HL-60 (cell line): ENCODE measurements at regions not wholly inside any gene's neighbourhood (a gene's known extent, or its start where the extent isn't known, plus 50 kb on each side); places are given as distances from the start of the nearest gene placed in this dataset.

Experiments used
- DNase-seq, 2 experiments: peaks; one replicate each; pipeline ENCODE4 v3.0.0-alpha.2; 2010 to 2020; ENCODE audit warnings: low read depth in 1 of 2, low spot score in 1 of 2
- H3K27ac ChIP-seq: fragments of 250-450 bp; sonication (Bioruptor Pico); replicated peaks from 2 replicates; pipeline ENCODE4 v1.5.1; 2020; ENCODE audit warnings: mild to moderate bottlenecking, moderate library complexity
- H3K27me3 ChIP-seq: fragments of 250-450 bp; sonication (Bioruptor Pico); 2 replicates; pipeline ENCODE4 v1.5.1; 2021; ENCODE audit warnings: mild to moderate bottlenecking, moderate library complexity; ENCODE audit not compliant: insufficient read depth, poor library complexity, severe bottlenecking
- H3K4me3 ChIP-seq: replicated peaks from 2 replicates; pipeline ENCODE4 v1.5.1; 2011; ENCODE audit warnings: mild to moderate bottlenecking, control low read depth, low read length; ENCODE audit not compliant: insufficient read depth
- GABPA ChIP-seq: IDR thresholded peaks from 2 replicates; pipeline ENCODE4 v1.6.1; 2012; ENCODE audit warnings: low read depth
- POLR2AphosphoS5 ChIP-seq: IDR thresholded peaks from 2 replicates; pipeline ENCODE4 v1.6.1; 2012; ENCODE audit warnings: low read depth
- SPI1 ChIP-seq: IDR thresholded peaks from 2 replicates; pipeline ENCODE4 v1.6.1; 2012; ENCODE audit warnings: low read depth, mild to moderate bottlenecking, borderline replicate concordance
- TF ChIP-seq, protein P1 (sequence below): IDR thresholded peaks from 2 replicates; pipeline ENCODE4 v1.6.1; 2012; ENCODE audit warnings: low read depth; ENCODE audit not compliant: insufficient replicate concordance
- TF ChIP-seq, protein P2 (sequence below): IDR thresholded peaks from one replicate; pipeline ENCODE4 v1.5.1; 2011; ENCODE audit warnings: low read length, control low read depth, inconsistent platforms; ENCODE audit not compliant: insufficient read depth

DNA sequence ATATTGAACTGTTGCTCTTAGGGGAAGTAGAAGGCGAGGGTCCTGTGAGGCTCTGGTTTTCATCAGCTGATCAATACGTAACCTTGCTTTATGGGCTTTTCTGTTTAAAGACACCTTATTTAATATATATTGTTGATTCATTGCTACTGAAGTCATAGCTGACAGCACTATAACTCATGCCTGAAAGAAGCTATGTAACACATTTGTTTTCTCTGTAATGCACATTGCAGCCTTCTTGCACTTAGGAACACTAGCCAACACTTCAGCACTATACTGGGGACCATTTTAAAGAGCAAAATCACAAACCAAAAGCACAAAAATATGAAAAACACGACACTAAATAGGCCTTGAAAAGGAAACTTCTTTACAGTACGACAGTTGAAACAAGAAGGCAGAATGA lies 135.7 kb downstream of the TTC6 start:
- Histone ChIP-seq H3K27me3 (no peaks in the 10 kb centered on the region), H3K27ac (no peak overlapping the region), H3K4me3 (no peak overlapping the region)
- DNase-seq, result no peak
- no peak for TF ChIP-seq SPI1
- TF ChIP-seq, protein P1, sequence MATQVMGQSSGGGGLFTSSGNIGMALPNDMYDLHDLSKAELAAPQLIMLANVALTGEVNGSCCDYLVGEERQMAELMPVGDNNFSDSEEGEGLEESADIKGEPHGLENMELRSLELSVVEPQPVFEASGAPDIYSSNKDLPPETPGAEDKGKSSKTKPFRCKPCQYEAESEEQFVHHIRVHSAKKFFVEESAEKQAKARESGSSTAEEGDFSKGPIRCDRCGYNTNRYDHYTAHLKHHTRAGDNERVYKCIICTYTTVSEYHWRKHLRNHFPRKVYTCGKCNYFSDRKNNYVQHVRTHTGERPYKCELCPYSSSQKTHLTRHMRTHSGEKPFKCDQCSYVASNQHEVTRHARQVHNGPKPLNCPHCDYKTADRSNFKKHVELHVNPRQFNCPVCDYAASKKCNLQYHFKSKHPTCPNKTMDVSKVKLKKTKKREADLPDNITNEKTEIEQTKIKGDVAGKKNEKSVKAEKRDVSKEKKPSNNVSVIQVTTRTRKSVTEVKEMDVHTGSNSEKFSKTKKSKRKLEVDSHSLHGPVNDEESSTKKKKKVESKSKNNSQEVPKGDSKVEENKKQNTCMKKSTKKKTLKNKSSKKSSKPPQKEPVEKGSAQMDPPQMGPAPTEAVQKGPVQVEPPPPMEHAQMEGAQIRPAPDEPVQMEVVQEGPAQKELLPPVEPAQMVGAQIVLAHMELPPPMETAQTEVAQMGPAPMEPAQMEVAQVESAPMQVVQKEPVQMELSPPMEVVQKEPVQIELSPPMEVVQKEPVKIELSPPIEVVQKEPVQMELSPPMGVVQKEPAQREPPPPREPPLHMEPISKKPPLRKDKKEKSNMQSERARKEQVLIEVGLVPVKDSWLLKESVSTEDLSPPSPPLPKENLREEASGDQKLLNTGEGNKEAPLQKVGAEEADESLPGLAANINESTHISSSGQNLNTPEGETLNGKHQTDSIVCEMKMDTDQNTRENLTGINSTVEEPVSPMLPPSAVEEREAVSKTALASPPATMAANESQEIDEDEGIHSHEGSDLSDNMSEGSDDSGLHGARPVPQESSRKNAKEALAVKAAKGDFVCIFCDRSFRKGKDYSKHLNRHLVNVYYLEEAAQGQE, result no peak
- no peak for TF ChIP-seq POLR2AphosphoS5
- TF ChIP-seq GABPA, result no peak
- TF ChIP-seq, protein P2, sequence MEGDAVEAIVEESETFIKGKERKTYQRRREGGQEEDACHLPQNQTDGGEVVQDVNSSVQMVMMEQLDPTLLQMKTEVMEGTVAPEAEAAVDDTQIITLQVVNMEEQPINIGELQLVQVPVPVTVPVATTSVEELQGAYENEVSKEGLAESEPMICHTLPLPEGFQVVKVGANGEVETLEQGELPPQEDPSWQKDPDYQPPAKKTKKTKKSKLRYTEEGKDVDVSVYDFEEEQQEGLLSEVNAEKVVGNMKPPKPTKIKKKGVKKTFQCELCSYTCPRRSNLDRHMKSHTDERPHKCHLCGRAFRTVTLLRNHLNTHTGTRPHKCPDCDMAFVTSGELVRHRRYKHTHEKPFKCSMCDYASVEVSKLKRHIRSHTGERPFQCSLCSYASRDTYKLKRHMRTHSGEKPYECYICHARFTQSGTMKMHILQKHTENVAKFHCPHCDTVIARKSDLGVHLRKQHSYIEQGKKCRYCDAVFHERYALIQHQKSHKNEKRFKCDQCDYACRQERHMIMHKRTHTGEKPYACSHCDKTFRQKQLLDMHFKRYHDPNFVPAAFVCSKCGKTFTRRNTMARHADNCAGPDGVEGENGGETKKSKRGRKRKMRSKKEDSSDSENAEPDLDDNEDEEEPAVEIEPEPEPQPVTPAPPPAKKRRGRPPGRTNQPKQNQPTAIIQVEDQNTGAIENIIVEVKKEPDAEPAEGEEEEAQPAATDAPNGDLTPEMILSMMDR, result no peak

DNA sequence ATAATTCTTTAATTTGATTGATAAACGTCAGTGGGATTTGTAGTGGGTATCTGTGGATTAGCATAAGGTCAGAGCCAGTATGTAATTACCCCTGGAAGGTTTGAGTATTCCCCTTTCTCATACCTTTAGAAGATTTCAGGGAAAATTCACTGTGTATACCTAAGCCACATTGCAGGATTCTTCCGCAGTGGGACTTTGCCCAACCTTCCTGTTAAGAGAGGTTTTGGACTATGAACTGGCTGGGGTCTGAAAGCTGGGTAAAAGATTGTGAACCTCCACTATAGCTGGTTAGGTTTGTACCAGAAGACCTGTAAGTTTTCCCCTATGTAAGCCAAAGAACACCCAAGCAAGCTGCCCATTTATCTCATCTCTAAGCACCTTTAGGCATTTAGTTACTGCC lies 150.2 kb downstream of the TTC6 start:
- no peaks in the 10 kb centered on the region for H3K27me3 ChIP-seq
- TF ChIP-seq, protein P1, result no peak
- no peak for DNase-seq

DNA sequence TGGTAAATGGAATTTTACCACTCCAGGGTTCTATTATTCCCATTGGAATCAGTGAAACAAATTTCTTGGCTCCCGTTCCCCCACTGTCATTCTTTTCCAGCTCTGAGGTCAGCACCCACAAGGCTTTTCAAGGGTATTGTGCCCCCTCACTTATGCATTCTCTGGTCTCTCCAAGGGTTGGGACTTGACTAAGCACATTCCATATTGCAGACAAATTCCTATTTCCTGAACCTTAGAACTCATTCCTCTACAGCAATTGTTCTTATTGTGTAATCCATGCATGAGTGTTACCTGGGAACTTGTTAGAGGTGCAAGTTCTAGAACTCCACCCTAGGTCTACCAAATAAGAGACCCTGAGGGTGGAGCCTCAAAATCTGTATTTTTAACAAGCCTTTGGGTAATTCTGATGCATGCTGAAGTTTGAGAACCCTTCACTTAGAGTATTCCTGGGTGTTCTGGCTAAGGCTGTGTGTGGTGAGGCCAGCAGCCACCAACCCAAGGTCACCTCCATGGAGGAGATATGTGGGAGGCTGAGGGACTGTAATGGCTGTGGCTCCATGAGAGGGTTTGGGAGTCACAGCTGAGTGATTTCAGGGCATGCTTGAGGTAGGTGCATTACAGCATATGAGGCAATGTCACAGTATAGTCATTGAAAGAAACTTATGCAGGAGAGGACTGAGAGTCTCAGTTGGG lies 150.9 kb downstream of the TTC6 start:
- no peak overlapping the region for H3K4me3 ChIP-seq
- TF ChIP-seq GABPA (no peak), SPI1 (no peak), POLR2AphosphoS5 (no peak)
- TF ChIP-seq, protein P1, result no peak
- TF ChIP-seq, protein P2, result no peak
- no peak overlapping the region for H3K27ac ChIP-seq
- H3K27me3 ChIP-seq, result no peaks in the 10 kb centered on the region
- DNase-seq, result no peak

More for the DNA sequence above, 150.2 kb downstream of the TTC6 start:
- no peak overlapping the region for H3K4me3 ChIP-seq
- H3K27ac ChIP-seq, result no peak overlapping the region
